Gastroesophageal sphincter (tissue), 3 donors: ENCODE measurements at regions not wholly inside any gene's neighbourhood (a gene's known extent, or its start where the extent isn't known, plus 50 kb on each side); places are given as distances from the start of the nearest gene placed in this dataset.

Source experiments
- CTCF ChIP-seq, 4 experiments: fragments of 200-600 bp in 2 of 4; fragments of 450-650 bp in 2 of 4; sonication (generic) in 1 of 4; IDR thresholded peaks; one replicate each; pipeline ENCODE4 v1.5.1; 2017 to 2019; ENCODE audit warnings: antibody characterized with exemption in 4 of 4, mild to moderate bottlenecking in 2 of 4, moderate library complexity in 2 of 4
- EP300 ChIP-seq: sonication (generic); formaldehyde crosslinking; IDR thresholded peaks from one replicate; pipeline ENCODE4 v1.6.1; 2017; ENCODE audit warnings: antibody characterized with exemption, mild to moderate bottlenecking
- POLR2A ChIP-seq, 2 donors: fragments of 450-650 bp; IDR thresholded peaks; one replicate each; pipeline ENCODE4 v1.6.1; 2017; ENCODE audit warnings: antibody characterized with exemption in 2 of 2, mild to moderate bottlenecking in 2 of 2, moderate library complexity in 1 of 2
- POLR2AphosphoS5 ChIP-seq: sonication (generic); formaldehyde crosslinking; IDR thresholded peaks from one replicate; pipeline ENCODE4 v1.6.1; 2017; ENCODE audit warnings: antibody characterized with exemption

- no peak for TF ChIP-seq CTCF (IDR thresholded peaks at IDR 0.05)
- TF ChIP-seq POLR2A (IDR thresholded peaks at IDR 0.05): no peak
- TF ChIP-seq POLR2AphosphoS5: no peak
- no peak for TF ChIP-seq EP300
These were observed 399.6 kb upstream of the TBL1XR1 start for GRCh38 chr3:177596816-177597271.
